Glomerular endothelial cell (primary cell): ENCODE measurements at regions not wholly inside any gene's neighbourhood (a gene's known extent, or its start where the extent isn't known, plus 50 kb on each side); places are given as distances from the start of the nearest gene placed in this dataset.
A peak's percentile ranks its signal among the peaks of the same experiment; 100 is the strongest.

Source experiments
- DNase-seq: peaks from one replicate; pipeline ENCODE4 v3.0.0-alpha.2; 2011; ENCODE audit warnings: low read depth, low spot score; ENCODE audit errors: extremely low read depth

- DNase-seq, result no peak
Measured at GRCh38 chr6:40912158-40912946, 126.7 kb downstream of the UNC5CL start.

GRCh38 chr6:40910260-40910893 lies 128.6 kb downstream of the UNC5CL start:
- DNase-seq, result no peak

GRCh38 chr6:40909811-40910210 lies 129.2 kb downstream of the UNC5CL start:
- no peak for DNase-seq

- DNase-seq, result no peak
Measured at GRCh38 chr6:40907198-40907701, 131.8 kb downstream of the UNC5CL start.

- DNase-seq, result peak; percentile 0
Measured at GRCh38 chr6:40906759-40907158, 132.3 kb downstream of the UNC5CL start.

- no peak for DNase-seq
Measured at GRCh38 chr6:40904583-40905194, 134.3 kb downstream of the UNC5CL start.

GRCh38 chr6:40903456-40903855 lies 135.6 kb downstream of the UNC5CL start:
- DNase-seq, result no peak

GRCh38 chr6:40901322-40902055 lies 137.5 kb downstream of the UNC5CL start:
- DNase-seq, result no peak

GRCh38 chr6:40900791-40901190 lies 138.2 kb downstream of the UNC5CL start:
- no peak for DNase-seq

- DNase-seq, result no peak
Measured at GRCh38 chr6:40899684-40900155, 139.3 kb downstream of the UNC5CL start.

- DNase-seq, result no peak
Measured at GRCh38 chr6:40898073-40898472, 140.9 kb downstream of the UNC5CL start.

- DNase-seq, result no peak
Measured at GRCh38 chr6:40897390-40898003, 141.5 kb downstream of the UNC5CL start.

GRCh38 chr6:40896696-40897095 lies 142.3 kb downstream of the UNC5CL start:
- DNase-seq, result no peak

GRCh38 chr6:40894962-40895799 lies 143.8 kb downstream of the UNC5CL start:
- DNase-seq, result no peak

GRCh38 chr6:40893021-40893420 lies 146.0 kb downstream of the UNC5CL start:
- DNase-seq, result no peak

GRCh38 chr6:40892223-40892622 lies 146.8 kb downstream of the UNC5CL start:
- DNase-seq, result no peak

- DNase-seq, result no peak
Measured at GRCh38 chr6:40891686-40892085, 147.3 kb downstream of the UNC5CL start.

GRCh38 chr6:40891131-40891530 lies 147.9 kb downstream of the UNC5CL start:
- no peak for DNase-seq

GRCh38 chr6:40889137-40889832 lies 149.7 kb downstream of the UNC5CL start:
- no peak for DNase-seq
